Motor neuron (in vitro differentiated cells): ENCODE measurements at regions not wholly inside any gene's neighbourhood (a gene's known extent, or its start where the extent isn't known, plus 50 kb on each side); places are given as distances from the start of the nearest gene placed in this dataset.
"Not testable (repeated sequence)": the region's sequence is repeated elsewhere in the genome, so short reads cannot be mapped to it uniquely, and the experiment has no call there.

ENCODE experiments used
- ATAC-seq, 8 experiments: fragments of 200-7000 bp; cut with Tn5 transposase; replicated peaks in 6 of 8; 2 replicates each; pipeline ENCODE4 v1.8.0; 2021; ENCODE audit warnings: mild to moderate bottlenecking in 8 of 8, moderate library complexity in 8 of 8
- H3K27ac ChIP-seq, 2 donors: fragments of 250-450 bp; sonication (Bioruptor Pico); 2 replicates each; pipeline ENCODE4 v1.9.0; 2021; ENCODE audit warnings: antibody characterized with exemption in 2 of 2, mild to moderate bottlenecking in 2 of 2, moderate library complexity in 1 of 2
- H3K4me1 ChIP-seq, 2 donors: fragments of 250-450 bp; sonication (Bioruptor Pico); replicated peaks in 1 of 2; 2 replicates each; pipeline ENCODE4 v1.6.1; 2021; ENCODE audit warnings: antibody characterized with exemption in 2 of 2, mild to moderate bottlenecking in 2 of 2, moderate library complexity in 1 of 2
- H3K4me3 ChIP-seq, 5 donors: fragments of 250-450 bp; sonication (Bioruptor Pico); 2 replicates each; pipeline ENCODE4 v1.9.0; 2021; ENCODE audit warnings: antibody characterized with exemption in 5 of 5, mild to moderate bottlenecking in 5 of 5, moderate library complexity in 4 of 5
- WGBS, 10 experiments: fragments of 450-650 bp; shearing (Covaris generic); methylation state at CpG; one replicate each; pipeline ENCODE4 v1.0.0; 2022; 5-methylcytosine and 5-hydroxymethylcytosine counted together
- in situ Hi-C, 9 experiments: fragments of 400-800 bp; cut with MboI; loops; one replicate each; pipeline ENCODE4 v1.15.0; 2021; ENCODE audit warnings: low sequenced_read_pairs in 9 of 9, low pct_unique_long_range_greater_than_20kb in 2 of 9; ENCODE audit not compliant: unreplicated experiment in 9 of 9

DNA sequence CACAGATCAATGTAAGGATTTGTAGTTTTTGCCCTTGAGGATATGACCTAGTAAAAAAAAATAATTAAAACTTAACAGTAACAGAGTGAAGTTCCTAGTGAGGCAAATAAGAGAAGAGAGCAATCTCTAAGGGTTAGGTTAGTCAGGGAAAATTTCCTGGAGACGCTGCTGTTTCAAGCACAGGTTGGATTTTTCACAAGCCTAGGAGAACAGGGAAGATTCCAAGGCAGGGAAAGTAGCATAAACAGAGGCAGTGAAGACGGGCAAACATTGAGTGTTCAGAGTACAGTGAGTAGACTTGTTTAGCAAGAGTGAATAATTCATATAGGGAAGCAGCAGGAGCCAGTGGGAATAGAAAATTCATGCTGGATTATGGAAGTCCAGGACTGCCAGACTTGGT lies 212.8 kb downstream of the SPANXN3 start:
- in situ Hi-C loops: no loop called here
- WGBS, 10 experiments: 0 to 83% (median 23%) methylated on average over 1 to 2 of the region's 2 CpGs; no CpG with 5 or more reads in 6 of the 10 experiments
- Histone ChIP-seq H3K4me3 (no peak overlapping the region), H3K4me1 (no peaks in the 10 kb centered on the region), H3K27ac (no peak overlapping the region)
- no peak for ATAC-seq

- no peaks in the 10 kb centered on the region for H3K4me1 ChIP-seq
- no peak overlapping the region for H3K4me3 ChIP-seq
- in situ Hi-C loops: no loop called here
- no peak overlapping the region for H3K27ac ChIP-seq
- ATAC-seq: no peak
- WGBS, 10 experiments: 17 to 71% (median 50%) methylated on average over 1 to 2 of the region's 2 CpGs; no CpG with 5 or more reads in 7 of the 10 experiments
Measured at GRCh38 chrX:143304025-143304424, 213.2 kb downstream of the SPANXN3 start.

DNA sequence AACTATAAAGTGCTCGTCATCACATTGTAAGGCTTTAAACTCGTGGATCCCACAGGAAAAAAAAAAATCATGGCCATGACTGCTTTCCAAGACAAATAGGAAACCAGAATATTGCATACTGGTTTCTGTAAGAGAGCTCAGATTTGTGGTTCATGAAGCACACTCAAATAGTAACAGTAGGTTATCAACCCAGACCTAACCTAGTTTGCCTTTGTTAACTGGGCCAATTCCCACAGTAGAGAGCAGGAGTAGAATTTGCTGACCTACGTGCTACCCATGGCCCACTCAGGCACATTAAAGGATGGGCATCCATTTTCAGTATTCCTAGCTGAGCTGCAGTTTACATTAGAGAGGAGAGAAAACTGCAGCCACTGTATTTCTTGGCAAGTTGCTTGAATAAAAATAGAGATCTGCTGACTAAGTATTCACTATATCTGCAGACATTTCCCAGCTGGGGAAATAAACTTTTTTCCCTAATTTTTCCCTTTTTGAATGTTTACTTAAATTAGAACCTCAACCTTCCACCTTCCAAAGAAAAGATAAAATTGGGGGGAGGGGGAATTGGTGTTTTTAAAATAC lies 218.5 kb downstream of the SPANXN3 start:
- Histone ChIP-seq H3K4me1 (no peaks in the 10 kb centered on the region), H3K27ac (no peak overlapping the region), H3K4me3 (no peak overlapping the region)
- no peak for ATAC-seq
- in situ Hi-C loops: no loop called here
- 0 to 86% (median 36%) methylated on average over 2 to 3 of the region's 3 CpGs; no CpG with 5 or more reads in 6 of the 10 experiments for WGBS, 10 experiments

GRCh38 chrX:143296521-143296920 lies 220.8 kb downstream of the SPANXN3 start:
- ATAC-seq: peak in 2 of 8 experiments; percentile 44 to 45
- WGBS, 10 experiments: 0 to 64% (median 30%) methylated on average over 1 of the region's 1 CpG; no CpG with 5 or more reads in 6 of the 10 experiments
- Histone ChIP-seq H3K27ac (no peak overlapping the region), H3K4me1 (no peaks in the 10 kb centered on the region), H3K4me3 (no peak overlapping the region)
- in situ Hi-C loops: no loop called here

- H3K27ac ChIP-seq: no peak overlapping the region
- WGBS, 10 experiments: 0 to 100% (median 29%) methylated on average over 1 to 2 of the region's 2 CpGs; no CpG with 5 or more reads in 6 of the 10 experiments
- peaks cover 0 to 2% of the 10 kb centered on the region in 2 donors for H3K4me1 ChIP-seq
- no peak overlapping the region for H3K4me3 ChIP-seq
- in situ Hi-C loops: no loop called here
- peak in 4 of 8 experiments; percentile 41 to 72 (median 60) for ATAC-seq
Measured at GRCh38 chrX:143287236-143287635, 230.0 kb downstream of the SPANXN3 start.

DNA sequence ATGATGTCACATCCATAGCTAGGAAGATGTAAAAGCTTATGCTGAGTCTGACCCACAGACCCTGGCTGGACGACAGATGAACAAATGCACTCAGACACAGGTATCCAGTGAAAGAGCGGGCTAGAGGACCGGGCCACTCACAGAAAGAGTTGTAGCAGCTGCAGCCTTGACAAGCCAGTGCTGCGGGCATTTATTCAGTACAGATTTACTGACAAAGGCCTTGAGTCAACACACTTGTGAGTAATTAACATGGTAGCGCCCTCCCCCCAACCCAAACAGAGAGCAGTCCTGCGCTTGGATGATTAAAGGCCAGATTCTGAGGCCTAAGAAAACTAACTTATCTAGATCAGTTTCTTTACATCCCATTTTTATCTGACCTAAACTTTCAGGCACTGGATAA lies 244.6 kb downstream of the SPANXN4 start:
- in situ Hi-C loops: no loop called here
- Histone ChIP-seq H3K4me3 (no peak overlapping the region), H3K4me1 (no peaks in the 10 kb centered on the region), H3K27ac (no peak overlapping the region)
- peak in 3 of 8 experiments; percentile 35 to 66 (median 58) for ATAC-seq
- WGBS, 10 experiments: 0 to 92% (median 82%) methylated on average over 2 of the region's 6 CpGs; no CpG with 5 or more reads in 7 of the 10 experiments

DNA sequence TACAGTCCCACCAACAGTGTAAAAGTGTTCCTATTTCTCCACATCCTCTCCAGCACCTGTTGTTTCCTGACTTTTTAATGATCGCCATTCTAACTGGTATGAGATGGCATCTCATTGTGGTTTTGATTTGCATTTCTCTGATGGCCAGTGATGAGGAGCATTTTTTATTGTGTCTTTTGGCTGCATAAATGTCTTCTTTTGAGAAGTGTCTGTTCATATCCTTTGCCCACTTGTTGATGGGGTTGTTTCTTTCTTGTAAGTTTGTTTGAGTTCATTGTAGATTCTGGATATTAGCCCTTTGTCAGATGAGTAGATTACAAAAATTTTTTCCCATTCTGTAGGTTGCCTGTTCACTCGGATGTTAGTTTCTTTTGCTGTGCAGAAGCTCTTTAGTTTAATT lies 218.9 kb downstream of the SPANXN4 start:
- ATAC-seq, H3K4me3 ChIP-seq, H3K4me1 ChIP-seq, in situ Hi-C loops, H3K27ac ChIP-seq: not testable (repeated sequence)
- 0% methylated on average over 1 of the region's 2 CpGs; no CpG with 5 or more reads in 9 of the 10 experiments for WGBS, 10 experiments

- H3K27ac ChIP-seq: no peak overlapping the region
- H3K4me1 ChIP-seq: no peaks in the 10 kb centered on the region
- 40 to 71% methylated on average over 1 of the region's 1 CpG; no CpG with 5 or more reads in 8 of the 10 experiments for WGBS, 10 experiments
- H3K4me3 ChIP-seq: no peak overlapping the region
- in situ Hi-C loops: no loop called here
- ATAC-seq: no peak
Measured at GRCh38 chrX:143240658-143241057, 214.9 kb downstream of the SPANXN4 start.

GRCh38 chrX:143231492-143231891 lies 205.8 kb downstream of the SPANXN4 start:
- WGBS, 10 experiments: 0 to 100% (median 57%) methylated on average over 1 to 3 of the region's 7 CpGs; no CpG with 5 or more reads in 4 of the 10 experiments
- Histone ChIP-seq H3K4me1 (no peaks in the 10 kb centered on the region), H3K27ac (no peak overlapping the region), H3K4me3 (no peak overlapping the region)
- in situ Hi-C loops: no loop called here
- peak in 4 of 8 experiments; percentile 15 to 68 (median 53) for ATAC-seq

DNA sequence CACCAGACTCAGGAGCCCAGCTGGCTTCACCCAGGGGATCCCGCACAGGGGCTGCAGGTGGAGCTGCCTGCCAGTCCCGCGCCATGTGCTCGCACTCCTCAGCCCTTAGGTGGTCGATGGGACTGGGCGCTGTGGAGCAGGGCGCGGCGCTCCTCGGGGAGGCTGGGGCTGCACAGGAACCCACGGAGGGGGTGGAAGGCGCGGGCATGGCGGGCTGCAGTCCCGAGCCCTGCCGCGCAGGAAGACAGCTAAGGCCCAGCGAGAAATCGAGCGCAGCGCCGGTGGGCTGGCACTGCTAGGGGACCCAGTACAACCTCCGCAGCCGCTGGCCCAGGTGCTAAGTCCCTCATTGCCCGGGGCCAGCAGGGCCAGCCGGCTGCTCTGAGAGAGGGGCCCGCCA lies 202.9 kb downstream of the SPANXN4 start:
- H3K27ac ChIP-seq, H3K4me3 ChIP-seq, ATAC-seq, H3K4me1 ChIP-seq, in situ Hi-C loops: not testable (repeated sequence)
- no CpG with 5 or more reads among the region's 27 CpGs for WGBS, 10 experiments

DNA sequence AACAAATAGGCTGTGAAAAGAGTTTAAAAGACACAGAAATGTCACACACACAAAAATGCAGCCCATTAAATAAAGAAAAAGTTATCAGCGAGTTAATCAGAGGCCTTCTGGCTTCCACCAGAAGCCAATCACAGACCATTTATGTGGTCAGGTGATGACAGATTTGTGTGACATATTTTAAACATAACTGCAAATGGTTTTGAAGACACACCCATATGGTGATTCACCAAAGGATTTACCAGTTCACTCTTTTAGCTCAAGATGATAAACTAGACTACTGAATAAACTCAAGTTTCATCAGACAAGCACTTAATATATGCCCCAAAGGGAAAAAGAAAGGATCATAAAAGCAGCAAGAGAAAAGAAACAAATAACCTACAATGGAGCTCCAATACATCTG lies 181.2 kb downstream of the SPANXN4 start:
- Histone ChIP-seq H3K4me3 (no peak overlapping the region), H3K4me1 (no peaks in the 10 kb centered on the region), H3K27ac (no peak overlapping the region)
- 0 to 63% (median 0%) methylated on average over 1 of the region's 1 CpG; no CpG with 5 or more reads in 7 of the 10 experiments for WGBS, 10 experiments
- no peak for ATAC-seq
- in situ Hi-C loops: no loop called here

GRCh38 chrX:143171703-143172102 lies 146.0 kb downstream of the SPANXN4 start:
- 0 to 92% (median 56%) methylated on average over 1 to 3 of the region's 3 CpGs; no CpG with 5 or more reads in 3 of the 10 experiments for WGBS, 10 experiments
- Histone ChIP-seq H3K27ac (no peak overlapping the region), H3K4me3 (no peak overlapping the region), H3K4me1 (no peaks in the 10 kb centered on the region)
- no peak for ATAC-seq
- in situ Hi-C loops: no loop called here

GRCh38 chrX:143165778-143166177 lies 140.1 kb downstream of the SPANXN4 start:
- no peak for ATAC-seq
- Histone ChIP-seq H3K4me1 (no peaks in the 10 kb centered on the region), H3K27ac (no peak overlapping the region), H3K4me3 (no peak overlapping the region)
- in situ Hi-C loops: no loop called here
- 0 to 55% (median 9%) methylated on average over 1 of the region's 1 CpG; no CpG with 5 or more reads in 4 of the 10 experiments for WGBS, 10 experiments

- Histone ChIP-seq H3K27ac (no peak overlapping the region), H3K4me1 (no peaks in the 10 kb centered on the region), H3K4me3 (no peak overlapping the region)
- in situ Hi-C loops: no loop called here
- ATAC-seq: no peak
- WGBS, 10 experiments: 0 to 100% (median 31%) methylated on average over 1 to 2 of the region's 2 CpGs; no CpG with 5 or more reads in 5 of the 10 experiments
Measured at GRCh38 chrX:143139681-143140080, 114.0 kb downstream of the SPANXN4 start.
